ENCODE measurements at regions not wholly inside any gene's neighbourhood (a gene's known extent, or its start where the extent isn't known, plus 50 kb on each side); places are given as distances from the start of the nearest gene placed in this dataset.

GRCh38 chr4:128380306-128380705, 92.7 kb upstream of the PGRMC2 start:
- no peak for DNase-seq

DNA sequence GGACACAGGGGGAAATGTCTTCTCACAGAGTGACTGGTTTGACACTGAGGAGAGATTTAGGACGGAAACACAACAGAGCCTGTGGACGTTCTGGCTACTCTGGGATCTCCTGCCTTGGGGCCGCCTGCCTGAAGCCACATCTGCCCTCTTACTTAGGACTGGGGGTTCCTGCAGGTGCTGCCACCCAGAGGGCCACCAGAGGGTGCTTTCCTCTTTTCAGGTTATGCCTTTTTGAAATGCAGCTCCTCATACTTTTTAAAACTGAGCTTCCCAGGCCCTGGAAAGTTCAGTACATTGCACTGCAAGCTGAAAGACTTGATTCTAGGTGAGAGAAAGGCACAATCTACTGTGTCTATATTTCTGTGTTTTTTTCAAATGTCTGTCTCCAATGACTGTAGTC, 92.2 kb upstream of the PGRMC2 start:
- DNase-seq: peak; percentile 17

- no peak for DNase-seq
Observed at GRCh38 chr4:128378668-128379067, 91.1 kb upstream of the PGRMC2 start.

DNA sequence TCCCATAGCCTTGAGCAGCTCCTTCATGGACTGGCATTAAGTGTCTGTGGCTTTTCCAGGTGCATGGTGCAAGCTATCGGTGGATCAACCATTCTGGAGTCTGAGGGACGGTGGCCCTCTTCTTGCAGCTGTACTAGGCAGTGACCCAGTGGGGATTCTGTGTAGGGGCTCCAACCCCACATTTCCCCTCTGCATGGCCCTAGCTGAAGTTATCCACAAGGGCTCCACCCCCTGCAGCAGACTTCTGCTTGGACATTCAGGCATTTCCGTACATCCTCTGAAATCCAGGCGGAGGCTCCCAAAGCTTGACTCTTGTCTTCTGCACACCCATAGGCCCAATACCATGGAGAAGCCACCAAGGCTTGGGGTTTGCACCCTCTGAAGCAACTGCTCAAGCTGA, 89.3 kb upstream of the PGRMC2 start:
- no peak for DNase-seq

- no peak for DNase-seq
Observed at GRCh38 chr4:128376303-128376702, 88.7 kb upstream of the PGRMC2 start.

GRCh38 chr4:128373628-128374027, 86.0 kb upstream of the PGRMC2 start:
- no peak for DNase-seq

- DNase-seq: no peak
Observed at GRCh38 chr4:128371876-128372275, 84.3 kb upstream of the PGRMC2 start.

- DNase-seq: no peak
Observed at GRCh38 chr4:128371001-128371777, 83.6 kb upstream of the PGRMC2 start.

DNA sequence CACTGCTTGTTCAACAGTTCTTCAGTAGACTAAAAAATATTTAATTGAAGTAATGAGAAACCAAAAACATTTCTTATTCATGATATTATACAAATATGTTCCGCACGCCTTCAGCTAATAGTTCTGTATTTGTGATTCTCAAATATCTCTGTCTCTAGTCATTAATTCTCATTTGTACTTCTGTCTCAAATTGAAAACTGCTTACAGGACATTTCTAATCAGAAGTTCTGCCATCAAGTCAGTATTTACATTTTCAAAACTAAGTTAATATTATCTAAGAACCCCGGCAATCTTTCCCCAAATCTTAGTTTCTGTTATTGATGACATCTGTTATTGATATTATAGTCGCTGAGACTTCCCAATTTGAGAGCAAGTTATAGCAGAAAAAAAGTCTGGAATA, 78.6 kb upstream of the PGRMC2 start:
- DNase-seq: no peak

DNA sequence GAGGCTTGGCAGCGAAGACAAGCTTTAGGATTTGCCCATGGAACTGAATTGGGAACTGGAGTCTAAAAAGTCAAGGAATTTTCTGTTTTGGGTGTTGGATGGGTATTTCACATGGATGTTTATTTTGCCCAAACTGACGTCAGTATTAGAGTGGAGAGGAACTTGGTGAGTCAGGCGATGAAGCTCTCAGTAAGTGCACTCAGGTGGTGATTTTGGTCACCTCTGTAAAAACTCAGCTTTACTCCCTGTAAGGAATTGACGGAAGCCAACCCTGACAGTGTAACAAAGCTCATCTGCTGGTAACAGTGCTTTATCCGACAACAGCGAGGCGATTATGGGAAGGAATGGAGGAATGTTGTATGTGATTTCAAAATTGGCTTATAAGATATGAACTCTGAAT, 77.0 kb upstream of the PGRMC2 start:
- no peak for DNase-seq

DNA sequence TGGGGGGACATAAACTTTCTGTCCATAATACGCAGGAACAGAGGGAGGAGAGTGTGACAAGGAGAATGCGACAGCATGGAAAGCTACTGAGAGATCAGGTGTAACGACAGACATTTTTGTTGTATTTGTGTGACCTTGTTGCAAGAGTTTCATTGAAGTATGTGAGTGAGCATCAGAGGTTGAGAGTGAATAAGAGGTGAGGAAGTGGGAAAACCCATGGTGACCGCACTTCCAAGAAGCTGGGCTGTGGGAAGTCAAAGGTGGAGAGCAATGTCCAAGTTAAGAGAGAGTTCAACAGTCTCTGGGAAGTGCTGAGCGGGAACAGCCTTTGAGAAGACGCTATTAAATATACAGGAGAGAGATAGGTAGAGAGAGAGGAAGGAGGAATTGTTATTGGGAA, 76.4 kb upstream of the PGRMC2 start:
- DNase-seq: no peak

GRCh38 chr4:128362760-128363159, 75.1 kb upstream of the PGRMC2 start:
- DNase-seq: no peak

DNA sequence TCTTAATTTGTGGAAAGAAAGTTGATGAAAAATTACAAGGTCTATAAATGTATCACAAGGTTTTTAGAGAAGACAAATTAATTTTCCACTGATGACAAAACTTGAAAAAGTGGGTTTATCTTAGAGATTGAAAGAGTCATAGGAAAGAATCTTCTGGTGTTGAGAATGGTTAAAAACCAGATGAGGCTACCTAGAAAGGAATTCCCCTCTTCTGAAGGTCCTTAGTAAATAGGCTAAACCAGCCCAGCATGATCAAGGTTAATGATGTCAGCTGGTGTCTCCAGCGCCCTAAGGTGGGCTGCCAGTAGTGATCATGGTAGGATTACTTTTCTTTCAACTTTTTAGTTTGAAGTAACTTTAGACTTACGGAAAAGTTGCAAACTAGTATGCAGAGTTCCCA, 71.8 kb upstream of the PGRMC2 start:
- DNase-seq: no peak

- no peak for DNase-seq
Observed at GRCh38 chr4:128358913-128359279, 71.3 kb upstream of the PGRMC2 start.

GRCh38 chr4:128358231-128358912, 70.8 kb upstream of the PGRMC2 start:
- no peak for DNase-seq

DNA sequence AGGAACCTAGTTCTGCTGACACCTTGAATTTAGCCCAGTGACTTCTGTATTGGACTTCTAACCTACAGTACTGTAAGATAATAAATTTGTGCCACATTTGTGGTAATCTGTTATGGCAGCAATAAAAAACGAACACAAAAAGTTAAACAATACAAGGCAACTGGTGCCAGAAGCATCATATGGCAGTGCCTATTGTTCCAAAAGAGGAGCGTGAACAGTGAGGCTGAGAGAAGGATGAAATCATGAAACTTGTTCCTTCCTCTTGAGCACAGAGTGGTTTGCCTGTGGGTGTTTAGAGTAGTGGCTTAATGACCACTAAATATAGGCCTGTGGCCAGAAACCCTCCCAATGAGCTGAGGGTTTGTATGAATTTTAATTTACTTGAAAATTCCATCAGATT, 69.7 kb upstream of the PGRMC2 start:
- DNase-seq: no peak

DNA sequence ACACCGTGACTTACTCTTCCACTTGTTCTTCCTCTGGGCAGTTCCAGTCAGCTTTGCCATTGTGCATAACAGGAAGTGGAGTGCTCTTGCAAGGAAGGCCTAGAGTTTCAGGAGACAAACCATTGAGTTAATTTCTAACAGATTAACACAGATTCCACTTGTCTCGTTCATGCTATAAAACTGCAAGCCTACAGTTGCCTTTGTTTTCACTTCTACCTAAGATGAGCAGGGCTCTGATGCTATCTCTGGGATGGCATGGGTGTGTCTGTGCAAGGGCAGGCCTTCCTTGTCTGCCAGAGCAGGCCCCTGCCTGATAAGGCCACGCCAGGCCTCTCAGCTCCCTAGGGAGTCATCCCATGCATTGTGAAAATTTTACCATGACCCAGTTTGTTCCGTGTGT, 67.7 kb upstream of the PGRMC2 start:
- DNase-seq: no peak

- no peak for DNase-seq
Observed at GRCh38 chr4:128354205-128354821, 66.7 kb upstream of the PGRMC2 start.

- DNase-seq: peak; percentile 7
Observed at GRCh38 chr4:128353791-128354190, 66.2 kb upstream of the PGRMC2 start.

DNA sequence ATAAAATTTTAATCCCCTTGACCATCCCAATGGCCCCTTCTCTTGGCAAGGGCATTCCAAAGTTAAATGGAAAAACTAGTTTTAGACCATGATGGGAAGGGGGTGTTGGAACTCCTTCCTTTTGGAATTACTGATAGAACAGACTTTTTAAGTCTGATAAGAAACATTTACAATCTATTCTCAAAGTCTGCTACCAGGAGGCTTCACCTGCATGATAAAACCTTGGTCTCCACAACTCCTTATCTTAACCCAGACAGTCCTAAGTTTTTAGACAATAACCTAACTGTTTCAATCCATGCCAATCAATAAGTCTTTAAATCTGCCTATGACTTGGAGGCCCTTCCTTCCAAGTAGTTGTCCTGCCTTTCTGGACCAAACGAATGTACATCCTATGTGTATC, 63.9 kb upstream of the PGRMC2 start:
- DNase-seq: no peak

- DNase-seq: no peak
Observed at GRCh38 chr4:128350449-128351045, 62.9 kb upstream of the PGRMC2 start.

GRCh38 chr4:128349921-128350320, 62.3 kb upstream of the PGRMC2 start:
- DNase-seq: no peak

GRCh38 chr4:128347930-128348660, 60.5 kb upstream of the PGRMC2 start:
- no peak for DNase-seq
